ENCODE measurements at regions not wholly inside any gene's neighbourhood (a gene's known extent, or its start where the extent isn't known, plus 50 kb on each side); places are given as distances from the start of the nearest gene placed in this dataset.
"Not testable (repeated sequence)": the region's sequence is repeated elsewhere in the genome, so short reads cannot be mapped to it uniquely, and the experiment has no call there.

- H3K27ac ChIP-seq = no peak overlapping the region
- TF ChIP-seq CTCF (conservative IDR thresholded peaks at IDR 0.05) = no peak
Observed at GRCh38 chr11:101803651-101804050, 111.2 kb upstream of the CEP126 start.

- H3K27ac ChIP-seq = no peak overlapping the region
- no peak for TF ChIP-seq CTCF (conservative IDR thresholded peaks at IDR 0.05)
Observed at GRCh38 chr11:101797335-101797734, 117.5 kb upstream of the CEP126 start.

GRCh38 chr11:101792814-101793213 is 122.0 kb upstream of the CEP126 start:
- H3K27ac ChIP-seq = no peak overlapping the region
- no peak for TF ChIP-seq CTCF (conservative IDR thresholded peaks at IDR 0.05)

- no peak for TF ChIP-seq CTCF (conservative IDR thresholded peaks at IDR 0.05)
- no peak overlapping the region for H3K27ac ChIP-seq
Observed at GRCh38 chr11:101786916-101787315, 127.9 kb upstream of the CEP126 start.

GRCh38 chr11:101786421-101786820 is 128.4 kb upstream of the CEP126 start:
- H3K27ac ChIP-seq = no peak overlapping the region
- no peak for TF ChIP-seq CTCF (conservative IDR thresholded peaks at IDR 0.05)

- not testable (repeated sequence) for H3K27ac ChIP-seq
Observed at GRCh38 chr11:101779167-101779566, 135.6 kb upstream of the CEP126 start.

- H3K27ac ChIP-seq = no peak overlapping the region
- TF ChIP-seq CTCF (conservative IDR thresholded peaks at IDR 0.05) = no peak
Observed at GRCh38 chr11:101777476-101777875, 137.3 kb upstream of the CEP126 start.

- H3K27ac ChIP-seq = no peak overlapping the region
- no peak for TF ChIP-seq CTCF (conservative IDR thresholded peaks at IDR 0.05)
Observed at GRCh38 chr11:101775033-101775432, 139.8 kb upstream of the CEP126 start.

Measured in VCaP (cell line).